D341Med (cell line): ENCODE measurements at regions not wholly inside any gene's neighbourhood (a gene's known extent, or its start where the extent isn't known, plus 50 kb on each side); places are given as distances from the start of the nearest gene placed in this dataset.

Experiments used
- DNase-seq: peaks from one replicate; pipeline ENCODE4 v3.0.0; 2012; ENCODE audit warnings: low spot score

- peak; percentile 60 for DNase-seq
Measured at GRCh38 chr6:4008324-4009047, 70.5 kb downstream of the FAM217A start.

GRCh38 chr6:4009486-4009885, 69.5 kb downstream of the FAM217A start:
- no peak for DNase-seq

DNA sequence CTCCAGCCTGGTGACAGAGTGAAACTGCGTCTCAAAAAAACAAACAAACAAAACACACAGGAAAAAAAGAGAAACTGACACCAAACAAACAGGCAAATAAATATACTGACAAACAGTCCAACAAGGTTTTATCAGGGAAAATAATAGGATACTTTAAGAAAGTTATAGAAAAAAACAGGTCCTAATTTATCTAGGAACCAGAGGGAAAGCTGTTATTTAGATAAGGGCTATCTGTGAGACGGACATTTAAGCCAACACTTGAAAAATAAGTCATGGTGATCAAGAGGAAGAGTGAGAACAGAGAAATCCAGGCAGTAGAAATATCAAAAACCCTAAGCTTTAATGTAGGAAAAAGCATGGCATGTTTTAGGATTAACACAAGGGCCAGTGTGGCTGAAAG, 68.9 kb downstream of the FAM217A start:
- no peak for DNase-seq

GRCh38 chr6:4010689-4011090, 68.2 kb downstream of the FAM217A start:
- no peak for DNase-seq

- no peak for DNase-seq
Measured at GRCh38 chr6:4012826-4013225, 66.1 kb downstream of the FAM217A start.

DNA sequence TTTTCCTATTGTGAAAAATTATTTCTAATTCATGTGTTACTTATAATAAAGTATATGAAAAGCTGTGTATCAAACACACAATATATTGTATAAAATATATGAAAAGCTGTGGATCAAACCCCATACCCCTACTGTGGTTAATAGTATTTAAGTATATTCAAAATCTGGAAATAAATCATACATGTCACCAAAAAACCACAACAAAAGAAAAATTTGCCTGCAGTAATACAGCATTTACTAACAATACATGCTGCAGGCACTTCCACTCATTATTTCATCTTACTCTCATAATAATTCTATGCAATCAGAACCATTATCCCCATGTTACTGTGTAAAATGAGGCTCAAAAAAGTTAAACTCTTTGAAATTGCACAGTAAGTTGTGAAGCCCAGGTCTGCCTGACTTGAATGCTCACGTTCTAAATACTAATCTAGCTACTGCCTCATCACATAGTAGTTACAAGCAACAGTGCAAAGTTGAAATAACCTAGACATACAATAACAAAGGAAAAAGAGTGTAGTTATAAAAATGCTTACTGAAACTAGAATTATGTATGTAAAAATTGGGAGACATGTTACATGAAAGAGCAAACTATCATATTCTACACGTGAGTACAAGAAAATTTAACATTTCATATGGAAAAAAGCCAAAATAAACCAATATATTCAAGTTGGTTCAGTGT, 61.7 kb downstream of the FAM217A start:
- no peak for DNase-seq

DNA sequence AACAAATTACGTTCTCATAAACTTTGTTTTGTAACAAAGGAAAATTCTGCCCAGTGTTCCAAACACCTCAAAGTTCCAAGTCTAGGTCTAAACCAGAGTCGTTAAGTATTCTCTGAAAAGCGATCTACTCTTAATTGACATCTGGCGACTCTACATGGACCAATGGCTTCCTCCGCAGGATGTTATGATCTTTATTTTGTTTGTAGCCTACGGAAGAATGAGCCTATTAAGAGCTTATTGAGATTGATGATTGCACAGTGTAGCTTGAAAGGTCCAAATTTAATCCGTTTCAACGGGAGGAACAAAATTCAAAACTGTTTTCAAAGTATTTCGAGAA, 61.1 kb downstream of the FAM217A start:
- peak; percentile 50 for DNase-seq

DNA sequence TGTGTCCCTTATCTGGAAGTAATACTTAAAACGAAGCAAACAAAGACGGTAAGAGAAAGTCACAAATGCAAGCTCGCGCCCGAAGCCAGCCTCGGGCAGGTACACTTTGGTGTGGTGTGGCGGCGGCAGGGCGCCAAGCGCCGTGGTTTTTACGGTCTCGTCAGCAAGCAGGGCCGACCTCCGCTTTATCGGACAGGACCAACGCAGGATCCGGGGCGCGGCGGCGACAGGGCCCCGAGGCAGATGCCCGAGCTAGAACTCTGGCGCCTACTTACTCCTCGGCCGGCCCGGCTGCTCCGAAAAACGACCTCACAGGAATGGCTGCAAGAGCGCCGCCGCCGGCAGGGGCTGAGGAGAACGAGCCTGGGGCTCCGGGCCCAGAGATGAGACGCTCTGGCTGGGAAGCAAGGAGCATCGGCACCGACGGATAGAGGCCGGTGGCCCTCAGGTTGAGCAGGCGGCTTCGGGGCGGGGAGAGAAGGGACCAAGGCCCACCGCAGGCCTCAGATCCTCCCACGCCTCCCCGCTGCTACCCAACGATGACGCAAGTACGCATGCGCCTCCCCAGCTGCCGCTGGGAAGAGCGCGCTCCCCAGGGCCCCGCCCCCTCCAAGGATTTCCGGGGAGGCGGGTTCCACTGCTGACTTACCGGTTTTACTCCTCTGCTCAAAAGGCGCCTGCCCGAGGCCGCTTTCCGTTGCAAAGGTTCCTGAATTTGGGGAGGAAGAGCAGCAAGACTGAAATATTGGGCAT, 60.6 kb downstream of the FAM217A start:
- peak; percentile 97 for DNase-seq
